ENCODE measurements at regions not wholly inside any gene's neighbourhood (a gene's known extent, or its start where the extent isn't known, plus 50 kb on each side); places are given as distances from the start of the nearest gene placed in this dataset.

DNA sequence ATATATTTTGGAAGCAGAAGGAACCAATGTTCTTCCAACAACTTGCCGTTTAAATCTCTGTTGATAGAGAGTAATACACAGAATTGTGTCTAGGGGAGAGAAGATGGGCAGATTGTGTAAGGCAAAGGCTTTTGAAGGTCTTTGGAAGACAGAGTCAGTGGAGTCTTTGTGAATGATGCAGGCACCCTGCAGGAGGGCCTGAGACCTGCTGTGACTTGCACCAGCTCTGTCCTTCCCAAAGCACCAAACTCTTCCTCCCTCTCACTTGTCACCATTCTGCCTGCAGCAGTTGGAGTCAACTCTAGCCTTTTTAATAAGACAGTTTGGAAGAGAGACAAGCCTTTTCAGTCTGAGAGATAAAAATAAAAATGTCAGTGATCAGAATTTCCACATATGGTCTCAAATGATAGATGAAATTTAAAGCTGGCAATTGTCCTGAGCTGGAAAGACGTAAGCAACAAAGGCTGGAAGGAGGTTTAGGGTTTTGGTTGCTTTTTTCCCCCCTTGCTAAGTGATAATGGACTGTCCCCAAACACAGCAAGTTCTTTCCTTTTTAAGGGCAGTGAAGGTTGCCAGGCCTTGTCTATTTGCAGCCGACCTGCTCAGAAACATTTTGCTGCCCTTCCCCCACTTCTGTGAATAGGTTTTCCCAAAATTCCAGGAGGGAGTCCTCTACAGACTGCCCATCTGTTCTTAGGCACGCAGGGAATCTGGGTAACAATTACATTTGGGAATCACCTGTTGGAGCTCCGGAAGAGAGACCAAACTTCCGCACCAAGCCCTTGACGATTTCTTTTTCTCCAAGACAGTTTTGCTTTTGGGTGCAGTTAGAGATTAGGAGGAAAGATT lies 103.0 kb upstream of the NTF3 start (continued):
- TF ChIP-seq ZNF592 (IDR thresholded peaks at IDR 0.05) (no peak), PML (IDR thresholded peaks at IDR 0.05; ENCODE audit: low read length) (no peak)

DNA sequence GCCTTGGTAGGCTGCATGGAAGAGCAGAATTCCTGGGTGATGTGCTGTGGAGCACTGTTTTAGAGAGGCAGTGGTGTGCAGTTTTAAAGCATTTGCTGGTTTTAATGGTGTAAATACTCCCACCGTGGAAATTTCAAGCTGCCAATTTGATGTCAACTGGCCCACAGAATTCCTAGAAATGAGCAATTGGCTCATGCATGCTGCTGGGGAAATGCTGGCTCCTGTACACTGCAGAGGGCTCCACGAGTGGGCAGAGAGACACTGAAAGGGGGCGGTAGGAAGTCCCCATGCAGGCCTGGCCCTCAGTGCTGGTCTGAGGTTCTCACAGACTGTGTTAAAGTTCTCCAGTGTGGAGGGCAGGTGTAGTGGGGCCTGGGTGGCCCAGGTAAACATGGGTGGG lies 99.4 kb upstream of the NTF3 start:
- H3K27ac ChIP-seq (ENCODE audit: control insufficient read depth, insufficient read depth), result no peak overlapping the region
- ATAC-seq, result no peak
- ChIA-PET CTCF (no interaction called here), RAD21 (ENCODE audit: unreplicated experiment) (no interaction called here), SMC1A (ENCODE audit: uncharacterized antibody, unreplicated experiment) (no interaction called here), POLR2A (no interaction called here)
- no peak for DNase-seq (ENCODE audit: low read depth, low spot score)
- TF ChIP-seq, protein P1, sequence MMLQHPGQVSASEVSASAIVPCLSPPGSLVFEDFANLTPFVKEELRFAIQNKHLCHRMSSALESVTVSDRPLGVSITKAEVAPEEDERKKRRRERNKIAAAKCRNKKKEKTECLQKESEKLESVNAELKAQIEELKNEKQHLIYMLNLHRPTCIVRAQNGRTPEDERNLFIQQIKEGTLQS (IDR thresholded peaks at IDR 0.05; ENCODE audit: borderline replicate concordance, extremely low read depth, low read depth, low read length), result no peak
- TF ChIP-seq NFIC (IDR thresholded peaks at IDR 0.05; ENCODE audit: low read depth, low read length), result no peak
- TF ChIP-seq SMAD5 (IDR thresholded peaks at IDR 0.05; ENCODE audit: low read depth), result no peak
- no peak for TF ChIP-seq ZNF622 (IDR thresholded peaks at IDR 0.05)
- TF ChIP-seq TCF7 (IDR thresholded peaks at IDR 0.05; ENCODE audit: borderline replicate concordance), result no peak
- TF ChIP-seq ZSCAN29 (IDR thresholded peaks at IDR 0.05), result no peak
- intact Hi-C loops (cut with micrococcal nuclease; ENCODE audit: unreplicated experiment), result no loop called here
- no peaks in the 10 kb centered on the region for H3K36me3 ChIP-seq (ENCODE audit: control insufficient read depth in 2 of 2, insufficient read depth in 2 of 2, low read length in 1 of 2)
- H3K9me3 ChIP-seq (replicated peaks; ENCODE audit: control insufficient read depth, insufficient read depth, low read length), result no peaks in the 10 kb centered on the region
- no peak overlapping the region for H3K9ac ChIP-seq (ENCODE audit: control insufficient read depth, insufficient read depth, low read length)
- no peak overlapping the region for H3K4me3 ChIP-seq
- H3K27me3 ChIP-seq (replicated peaks in 1 of 2; ENCODE audit: control insufficient read depth in 2 of 2, insufficient read depth in 2 of 2, low read length in 1 of 2), result no peaks in the 10 kb centered on the region
- no peaks in the 10 kb centered on the region for H3K79me2 ChIP-seq (ENCODE audit: control insufficient read depth, insufficient read depth, low read length)
- no peak overlapping the region for H2AFZ ChIP-seq (ENCODE audit: control insufficient read depth, low read depth, low read length)
- no peak for FAIRE-seq
- in situ Hi-C loops (cut with MboI), result no loop called here
- no peaks in the 10 kb centered on the region for H3K4me1 ChIP-seq (ENCODE audit: control insufficient read depth, insufficient read depth, low read length)
- 33% methylated on average over 3 of the region's 3 CpGs for WGBS (ENCODE audit: insufficient coverage, insufficient replicate concordance, low lambda C conversion rate, missing lambda C conversion rate)
- no TSS peak for BruUV-seq (replicated peaks)
- H4K20me1 ChIP-seq (ENCODE audit: control insufficient read depth, insufficient read depth), result no peaks in the 10 kb centered on the region
- H3K4me2 ChIP-seq (ENCODE audit: control insufficient read depth, insufficient read depth), result no peak overlapping the region

All from GM12878 (cell line).